SK-N-SH treated with all-trans-retinoic acid at 6 μM for 48 hours (cell line): ENCODE measurements at regions not wholly inside any gene's neighbourhood (a gene's known extent, or its start where the extent isn't known, plus 50 kb on each side); places are given as distances from the start of the nearest gene placed in this dataset.

Source experiments
- ATAC-seq: fragments of 200-7000 bp; cut with Tn5 transposase; 3 replicates; pipeline ENCODE4 v1.9.1; 2020; ENCODE audit warnings: mild to moderate bottlenecking, moderate library complexity
- ARNTL ChIP-seq: fragments of 450-650 bp; formaldehyde crosslinking; IDR thresholded peaks from 2 replicates; pipeline ENCODE4 v1.5.0; 2020; ENCODE audit warnings: low read depth, mild to moderate bottlenecking, moderate library complexity, borderline replicate concordance
- BACH2 ChIP-seq: fragments of 250-450 bp; sonication (Bioruptor Pico); IDR thresholded peaks from 2 replicates; pipeline ENCODE4 v1.9.0; 2021; ENCODE audit warnings: mild to moderate bottlenecking, borderline replicate concordance
- ESRRG ChIP-seq: fragments of 250-450 bp; sonication (Bioruptor Pico); IDR thresholded peaks from 2 replicates; pipeline ENCODE4 v1.6.1; 2021; ENCODE audit warnings: mild to moderate bottlenecking
- GLIS3 ChIP-seq: fragments of 250-450 bp; sonication (Bioruptor Pico); IDR thresholded peaks from 2 replicates; pipeline ENCODE4 v1.5.0; 2020; ENCODE audit warnings: mild to moderate bottlenecking, moderate library complexity
- ISL1 ChIP-seq: fragments of 250-450 bp; sonication (Bioruptor Pico); IDR thresholded peaks from 2 replicates; pipeline ENCODE4 v2.1.2; 2022; ENCODE audit warnings: mild to moderate bottlenecking, moderate library complexity
- PPARA ChIP-seq: fragments of 250-450 bp; sonication (Bioruptor Pico); IDR thresholded peaks from 2 replicates; pipeline ENCODE4 v1.5.0; 2020; ENCODE audit warnings: mild to moderate bottlenecking, borderline replicate concordance
- SNAI2 ChIP-seq: fragments of 250-450 bp; sonication (Bioruptor Pico); IDR thresholded peaks from 2 replicates; pipeline ENCODE4 v1.5.0; 2020; ENCODE audit warnings: mild to moderate bottlenecking, moderate library complexity
- TCF4 ChIP-seq: fragments of 250-450 bp; sonication (Bioruptor Pico); IDR thresholded peaks from 2 replicates; pipeline ENCODE4 v1.8.0; 2021; ENCODE audit warnings: mild to moderate bottlenecking, moderate library complexity, borderline replicate concordance
- TOX ChIP-seq: fragments of 250-450 bp; sonication (Bioruptor Pico); IDR thresholded peaks from 2 replicates; pipeline ENCODE4 v1.8.0; 2021; ENCODE audit warnings: mild to moderate bottlenecking, moderate library complexity, borderline replicate concordance
- ZC3H10 ChIP-seq: fragments of 250-450 bp; sonication (Bioruptor Pico); IDR thresholded peaks from 2 replicates; pipeline ENCODE4 v1.5.1; 2021; ENCODE audit warnings: mild to moderate bottlenecking, moderate library complexity
- ZFP3 ChIP-seq: fragments of 250-450 bp; sonication (Bioruptor Pico); IDR thresholded peaks from 2 replicates; pipeline ENCODE4 v1.5.0; 2020; ENCODE audit warnings: mild to moderate bottlenecking, moderate library complexity
- ZFP30 ChIP-seq: fragments of 450-650 bp; formaldehyde crosslinking; IDR thresholded peaks from 2 replicates; pipeline ENCODE4 v1.5.0; 2022; ENCODE audit warnings: mild to moderate bottlenecking, moderate library complexity
- ZNF565 ChIP-seq: fragments of 450-650 bp; formaldehyde crosslinking; conservative IDR thresholded peaks from 2 replicates; pipeline ENCODE4 v1.5.0; 2020; ENCODE audit warnings: low read depth, mild to moderate bottlenecking, moderate library complexity
- ZNF70 ChIP-seq: fragments of 450-650 bp; formaldehyde crosslinking; IDR thresholded peaks from 2 replicates; pipeline ENCODE4 v1.5.0; 2020; ENCODE audit warnings: mild to moderate bottlenecking, moderate library complexity
- ZNF8 ChIP-seq: fragments of 450-650 bp; formaldehyde crosslinking; IDR thresholded peaks from 2 replicates; pipeline ENCODE4 v1.5.0; 2020; ENCODE audit warnings: mild to moderate bottlenecking, moderate library complexity
- TF ChIP-seq, protein P1 (sequence below): fragments of 250-450 bp; sonication (Bioruptor Pico); IDR thresholded peaks from 2 replicates; pipeline ENCODE4 v1.5.1; 2020; ENCODE audit warnings: low read depth, mild to moderate bottlenecking, moderate library complexity
- TF ChIP-seq, protein P2 (sequence below): fragments of 250-450 bp; sonication (Bioruptor Pico); IDR thresholded peaks from 2 replicates; pipeline ENCODE4 v1.5.0; 2020; ENCODE audit warnings: mild to moderate bottlenecking, moderate library complexity
- TF ChIP-seq, protein P3 (sequence below): fragments of 250-450 bp; sonication (Bioruptor Pico); IDR thresholded peaks from 2 replicates; pipeline ENCODE4 v1.5.1; 2021; ENCODE audit warnings: mild to moderate bottlenecking, moderate library complexity
- TF ChIP-seq, protein P4 (sequence below): fragments of 250-450 bp; sonication (Bioruptor Pico); IDR thresholded peaks from 2 replicates; pipeline ENCODE4 v1.8.0; 2020; ENCODE audit warnings: mild to moderate bottlenecking, moderate library complexity, borderline replicate concordance
- TF ChIP-seq, protein P5 (sequence below): fragments of 250-450 bp; sonication (Bioruptor Pico); IDR thresholded peaks from 2 replicates; pipeline ENCODE4 v1.8.0; 2021; ENCODE audit warnings: low read depth, mild to moderate bottlenecking, moderate library complexity, borderline replicate concordance

DNA sequence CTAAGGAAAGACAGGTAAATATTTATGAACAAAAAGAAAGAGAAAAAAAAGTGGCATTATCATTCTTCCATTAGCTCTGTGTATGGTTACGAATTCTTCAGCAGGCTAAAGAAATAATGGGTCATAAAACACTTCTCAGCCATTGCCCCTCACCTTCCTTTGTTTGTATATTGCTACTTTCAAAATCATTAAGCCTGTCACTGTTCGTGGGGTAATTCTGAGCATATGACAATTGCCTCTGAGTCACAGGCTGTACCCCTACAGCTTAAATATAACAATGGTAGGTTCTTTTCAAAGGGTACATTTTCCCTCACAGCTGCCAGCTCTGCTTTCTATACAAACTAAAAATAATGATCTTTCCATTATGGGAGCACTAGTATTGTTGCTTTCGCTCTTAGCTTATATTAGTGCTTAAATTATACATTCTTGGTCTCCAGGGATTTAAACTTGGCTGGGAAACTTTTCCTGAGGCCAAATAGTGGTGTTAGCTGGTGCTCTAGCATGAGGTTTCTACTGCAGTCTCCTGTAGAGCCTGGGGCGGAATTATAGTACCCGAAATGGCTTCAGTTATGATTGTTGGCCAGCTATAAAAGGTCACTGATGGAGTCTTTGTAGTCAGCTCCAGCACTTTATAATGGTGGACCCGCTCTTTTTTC, 74.7 kb upstream of the CDH11 start:
- ATAC-seq: peak; percentile 43
- TF ChIP-seq PPARA (no peak), ZFP3 (CRISPR knock-in tag) (no peak), ISL1 (CRISPR knock-in tag) (no peak)

DNA sequence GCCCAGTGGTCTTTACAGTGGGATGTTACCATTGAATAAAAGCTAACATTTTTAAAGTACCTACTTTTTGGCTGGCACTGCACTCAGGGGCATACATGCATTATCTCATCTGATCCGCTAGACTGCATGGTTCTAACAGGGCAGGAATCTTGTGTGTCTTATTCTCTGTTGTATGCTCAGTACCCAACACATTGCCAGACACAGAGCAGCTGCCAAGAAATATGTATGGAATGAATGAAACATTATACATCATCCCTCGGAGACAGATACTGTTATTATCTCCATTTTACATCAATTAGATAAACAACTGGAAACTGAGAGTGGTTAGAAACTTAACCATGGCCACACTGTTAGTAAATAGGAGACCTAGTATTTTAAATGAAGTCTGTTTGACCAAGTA, 74.1 kb upstream of the CDH11 start:
- no peak for TF ChIP-seq BACH2 (CRISPR knock-in tag)
- TF ChIP-seq PPARA: no peak
- no peak for TF ChIP-seq ZC3H10
- no peak for TF ChIP-seq ESRRG (CRISPR knock-in tag)
- peak; percentile 45 for TF ChIP-seq ISL1 (CRISPR knock-in tag)
- TF ChIP-seq, protein P1, sequence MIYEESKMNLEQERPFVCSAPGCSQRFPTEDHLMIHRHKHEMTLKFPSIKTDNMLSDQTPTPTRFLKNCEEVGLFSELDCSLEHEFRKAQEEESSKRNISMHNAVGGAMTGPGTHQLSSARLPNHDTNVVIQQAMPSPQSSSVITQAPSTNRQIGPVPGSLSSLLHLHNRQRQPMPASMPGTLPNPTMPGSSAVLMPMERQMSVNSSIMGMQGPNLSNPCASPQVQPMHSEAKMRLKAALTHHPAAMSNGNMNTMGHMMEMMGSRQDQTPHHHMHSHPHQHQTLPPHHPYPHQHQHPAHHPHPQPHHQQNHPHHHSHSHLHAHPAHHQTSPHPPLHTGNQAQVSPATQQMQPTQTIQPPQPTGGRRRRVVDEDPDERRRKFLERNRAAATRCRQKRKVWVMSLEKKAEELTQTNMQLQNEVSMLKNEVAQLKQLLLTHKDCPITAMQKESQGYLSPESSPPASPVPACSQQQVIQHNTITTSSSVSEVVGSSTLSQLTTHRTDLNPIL: no peak
- TF ChIP-seq GLIS3 (CRISPR knock-in tag): no peak
- TF ChIP-seq, protein P2, sequence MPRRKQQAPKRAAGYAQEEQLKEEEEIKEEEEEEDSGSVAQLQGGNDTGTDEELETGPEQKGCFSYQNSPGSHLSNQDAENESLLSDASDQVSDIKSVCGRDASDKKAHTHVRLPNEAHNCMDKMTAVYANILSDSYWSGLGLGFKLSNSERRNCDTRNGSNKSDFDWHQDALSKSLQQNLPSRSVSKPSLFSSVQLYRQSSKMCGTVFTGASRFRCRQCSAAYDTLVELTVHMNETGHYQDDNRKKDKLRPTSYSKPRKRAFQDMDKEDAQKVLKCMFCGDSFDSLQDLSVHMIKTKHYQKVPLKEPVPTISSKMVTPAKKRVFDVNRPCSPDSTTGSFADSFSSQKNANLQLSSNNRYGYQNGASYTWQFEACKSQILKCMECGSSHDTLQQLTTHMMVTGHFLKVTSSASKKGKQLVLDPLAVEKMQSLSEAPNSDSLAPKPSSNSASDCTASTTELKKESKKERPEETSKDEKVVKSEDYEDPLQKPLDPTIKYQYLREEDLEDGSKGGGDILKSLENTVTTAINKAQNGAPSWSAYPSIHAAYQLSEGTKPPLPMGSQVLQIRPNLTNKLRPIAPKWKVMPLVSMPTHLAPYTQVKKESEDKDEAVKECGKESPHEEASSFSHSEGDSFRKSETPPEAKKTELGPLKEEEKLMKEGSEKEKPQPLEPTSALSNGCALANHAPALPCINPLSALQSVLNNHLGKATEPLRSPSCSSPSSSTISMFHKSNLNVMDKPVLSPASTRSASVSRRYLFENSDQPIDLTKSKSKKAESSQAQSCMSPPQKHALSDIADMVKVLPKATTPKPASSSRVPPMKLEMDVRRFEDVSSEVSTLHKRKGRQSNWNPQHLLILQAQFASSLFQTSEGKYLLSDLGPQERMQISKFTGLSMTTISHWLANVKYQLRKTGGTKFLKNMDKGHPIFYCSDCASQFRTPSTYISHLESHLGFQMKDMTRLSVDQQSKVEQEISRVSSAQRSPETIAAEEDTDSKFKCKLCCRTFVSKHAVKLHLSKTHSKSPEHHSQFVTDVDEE (CRISPR knock-in tag): no peak
- no peak for TF ChIP-seq ZNF565
- TF ChIP-seq SNAI2: no peak
- no peak for TF ChIP-seq ARNTL (CRISPR knock-in tag)
- TF ChIP-seq TCF4: peak; percentile 19; the same call in 1 of the 2 replicates
- no peak for TF ChIP-seq TOX
- peak; percentile 97 for ATAC-seq

DNA sequence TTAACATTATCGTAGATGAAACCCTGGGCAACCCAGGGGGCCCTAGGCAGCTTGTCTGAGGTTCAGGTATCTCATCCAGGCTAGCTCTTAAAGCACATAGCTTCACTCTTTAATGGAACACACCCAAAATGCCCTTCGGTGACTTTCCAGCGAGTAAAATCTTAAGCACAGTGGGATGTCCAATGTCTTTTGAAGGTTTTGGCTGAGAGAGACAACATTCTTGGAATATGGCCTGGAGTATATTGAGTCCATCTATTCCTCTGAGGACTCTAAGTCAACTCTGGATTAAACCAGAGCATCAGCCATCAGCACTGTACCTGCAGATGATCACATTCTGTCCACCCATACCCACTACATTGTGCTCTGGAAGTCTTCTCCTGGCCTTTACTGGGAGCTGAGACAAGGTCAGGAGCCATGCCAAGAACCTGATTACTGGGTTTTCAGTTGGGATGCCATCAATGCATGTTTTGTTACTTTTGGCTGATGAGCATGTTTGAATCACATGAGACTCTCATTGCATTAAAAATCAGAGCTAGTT, 63.4 kb upstream of the CDH11 start:
- no peak for TF ChIP-seq GLIS3 (CRISPR knock-in tag)
- no peak for TF ChIP-seq ZNF70
- peak; percentile 22; the same call in 1 of the 3 replicates for ATAC-seq

DNA sequence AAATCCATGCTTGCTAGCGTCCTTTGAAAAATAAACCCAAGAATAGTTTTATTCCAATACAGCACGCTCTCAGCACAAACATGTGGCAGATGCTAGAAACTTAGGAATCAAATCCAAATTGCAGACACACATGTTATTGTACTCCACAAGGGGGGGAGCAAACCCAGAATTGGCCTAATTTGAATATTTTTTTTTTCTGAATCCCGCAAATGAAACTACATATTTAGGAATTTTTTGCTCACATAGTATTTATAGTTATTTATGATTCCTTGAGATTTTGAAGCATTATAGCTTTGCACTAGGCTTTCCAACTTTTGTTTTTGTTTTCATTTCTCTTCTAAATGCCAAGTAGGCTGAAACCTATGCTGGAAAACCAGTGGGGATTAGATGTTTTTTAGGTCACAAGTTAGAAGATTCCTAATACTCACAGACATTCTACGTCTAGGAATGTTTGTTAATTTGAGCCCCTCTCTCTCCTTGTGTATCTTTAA, 59.3 kb upstream of the CDH11 start:
- no peak for TF ChIP-seq ZNF8
- no peak for TF ChIP-seq ZFP30 (CRISPR knock-in tag)
- TF ChIP-seq ZC3H10: no peak
- no peak for TF ChIP-seq BACH2 (CRISPR knock-in tag)
- TF ChIP-seq ISL1 (CRISPR knock-in tag): no peak
- TF ChIP-seq, protein P3, sequence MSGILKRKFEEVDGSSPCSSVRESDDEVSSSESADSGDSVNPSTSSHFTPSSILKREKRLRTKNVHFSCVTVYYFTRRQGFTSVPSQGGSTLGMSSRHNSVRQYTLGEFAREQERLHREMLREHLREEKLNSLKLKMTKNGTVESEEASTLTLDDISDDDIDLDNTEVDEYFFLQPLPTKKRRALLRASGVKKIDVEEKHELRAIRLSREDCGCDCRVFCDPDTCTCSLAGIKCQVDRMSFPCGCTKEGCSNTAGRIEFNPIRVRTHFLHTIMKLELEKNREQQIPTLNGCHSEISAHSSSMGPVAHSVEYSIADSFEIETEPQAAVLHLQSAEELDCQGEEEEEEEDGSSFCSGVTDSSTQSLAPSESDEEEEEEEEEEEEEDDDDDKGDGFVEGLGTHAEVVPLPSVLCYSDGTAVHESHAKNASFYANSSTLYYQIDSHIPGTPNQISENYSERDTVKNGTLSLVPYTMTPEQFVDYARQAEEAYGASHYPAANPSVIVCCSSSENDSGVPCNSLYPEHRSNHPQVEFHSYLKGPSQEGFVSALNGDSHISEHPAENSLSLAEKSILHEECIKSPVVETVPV: no peak
- no peak for TF ChIP-seq ZNF70
- TF ChIP-seq, protein P4, sequence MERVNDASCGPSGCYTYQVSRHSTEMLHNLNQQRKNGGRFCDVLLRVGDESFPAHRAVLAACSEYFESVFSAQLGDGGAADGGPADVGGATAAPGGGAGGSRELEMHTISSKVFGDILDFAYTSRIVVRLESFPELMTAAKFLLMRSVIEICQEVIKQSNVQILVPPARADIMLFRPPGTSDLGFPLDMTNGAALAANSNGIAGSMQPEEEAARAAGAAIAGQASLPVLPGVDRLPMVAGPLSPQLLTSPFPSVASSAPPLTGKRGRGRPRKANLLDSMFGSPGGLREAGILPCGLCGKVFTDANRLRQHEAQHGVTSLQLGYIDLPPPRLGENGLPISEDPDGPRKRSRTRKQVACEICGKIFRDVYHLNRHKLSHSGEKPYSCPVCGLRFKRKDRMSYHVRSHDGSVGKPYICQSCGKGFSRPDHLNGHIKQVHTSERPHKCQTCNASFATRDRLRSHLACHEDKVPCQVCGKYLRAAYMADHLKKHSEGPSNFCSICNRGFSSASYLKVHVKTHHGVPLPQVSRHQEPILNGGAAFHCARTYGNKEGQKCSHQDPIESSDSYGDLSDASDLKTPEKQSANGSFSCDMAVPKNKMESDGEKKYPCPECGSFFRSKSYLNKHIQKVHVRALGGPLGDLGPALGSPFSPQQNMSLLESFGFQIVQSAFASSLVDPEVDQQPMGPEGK (CRISPR knock-in tag): no peak
- TF ChIP-seq, protein P5, sequence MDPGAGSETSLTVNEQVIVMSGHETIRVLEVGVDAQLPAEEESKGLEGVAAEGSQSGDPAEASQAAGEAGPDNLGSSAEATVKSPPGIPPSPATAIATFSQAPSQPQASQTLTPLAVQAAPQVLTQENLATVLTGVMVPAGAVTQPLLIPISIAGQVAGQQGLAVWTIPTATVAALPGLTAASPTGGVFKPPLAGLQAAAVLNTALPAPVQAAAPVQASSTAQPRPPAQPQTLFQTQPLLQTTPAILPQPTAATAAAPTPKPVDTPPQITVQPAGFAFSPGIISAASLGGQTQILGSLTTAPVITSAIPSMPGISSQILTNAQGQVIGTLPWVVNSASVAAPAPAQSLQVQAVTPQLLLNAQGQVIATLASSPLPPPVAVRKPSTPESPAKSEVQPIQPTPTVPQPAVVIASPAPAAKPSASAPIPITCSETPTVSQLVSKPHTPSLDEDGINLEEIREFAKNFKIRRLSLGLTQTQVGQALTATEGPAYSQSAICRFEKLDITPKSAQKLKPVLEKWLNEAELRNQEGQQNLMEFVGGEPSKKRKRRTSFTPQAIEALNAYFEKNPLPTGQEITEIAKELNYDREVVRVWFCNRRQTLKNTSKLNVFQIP (CRISPR knock-in tag): no peak
- TF ChIP-seq ESRRG (CRISPR knock-in tag): no peak
- no peak for TF ChIP-seq ZFP3 (CRISPR knock-in tag)
- no peak for TF ChIP-seq PPARA
- TF ChIP-seq, all 23 proteins: peak for 0
- ATAC-seq: no peak
